H9 (cell line): ENCODE measurements at regions not wholly inside any gene's neighbourhood (a gene's known extent, or its start where the extent isn't known, plus 50 kb on each side); places are given as distances from the start of the nearest gene placed in this dataset.

ENCODE experiments used
- DNase-seq: peaks from one replicate; pipeline ENCODE4 v3.0.0-alpha.2; 2017
- H2AFZ ChIP-seq: one replicate; pipeline ENCODE4 v1.6.1; 2013; ENCODE audit warnings: mild to moderate bottlenecking, low read length, control low read depth, moderate library complexity
- H2AK5ac ChIP-seq: 2 replicates; pipeline ENCODE4 v1.6.1; 2013; ENCODE audit warnings: low read length, control low read depth, mixed read lengths; ENCODE audit not compliant: insufficient read length
- H2BK120ac ChIP-seq: one replicate; pipeline ENCODE4 v1.6.1; 2013; ENCODE audit warnings: low read depth, mild to moderate bottlenecking, low read length, control low read depth, inconsistent platforms; ENCODE audit not compliant: poor library complexity, severe bottlenecking
- H2BK12ac ChIP-seq: 2 replicates; pipeline ENCODE4 v1.6.1; 2013; ENCODE audit warnings: low read length, control low read depth, mixed read lengths, low read depth; ENCODE audit not compliant: insufficient read length
- H2BK15ac ChIP-seq: 2 replicates; pipeline ENCODE4 v1.6.1; 2013; ENCODE audit warnings: low read depth, low read length, control low read depth
- H2BK20ac ChIP-seq: one replicate; pipeline ENCODE4 v1.6.1; 2013; ENCODE audit warnings: low read depth, mild to moderate bottlenecking, low read length, control low read depth, inconsistent platforms; ENCODE audit not compliant: poor library complexity, severe bottlenecking
- H2BK5ac ChIP-seq: 2 replicates; pipeline ENCODE4 v1.6.1; 2013; ENCODE audit warnings: low read length, control low read depth, mixed read lengths; ENCODE audit not compliant: insufficient read length
- H3K14ac ChIP-seq: 2 replicates; pipeline ENCODE4 v1.6.1; 2013; ENCODE audit warnings: low read length, control low read depth; ENCODE audit not compliant: insufficient read depth
- H3K18ac ChIP-seq: 2 replicates; pipeline ENCODE4 v1.6.1; 2013; ENCODE audit warnings: low read depth, mild to moderate bottlenecking, mixed read lengths, low read length, control low read depth; ENCODE audit not compliant: insufficient read length
- H3K23ac ChIP-seq: 2 replicates; pipeline ENCODE4 v1.6.1; 2013; ENCODE audit warnings: low read length, control low read depth, mixed read lengths, low read depth; ENCODE audit not compliant: insufficient read length
- H3K23me2 ChIP-seq: 2 replicates; pipeline ENCODE4 v1.6.1; 2013; ENCODE audit warnings: low read depth, mild to moderate bottlenecking, mixed read lengths, low read length, control low read depth; ENCODE audit not compliant: insufficient read length, poor library complexity, severe bottlenecking
- H3K27ac ChIP-seq: 2 replicates; pipeline ENCODE4 v1.5.1; 2013; ENCODE audit warnings: low read length, control low read depth, mixed read lengths, low read depth; ENCODE audit not compliant: insufficient read length
- H3K27me3 ChIP-seq: 2 replicates; pipeline ENCODE4 v1.6.1; 2013; ENCODE audit warnings: low read length, control low read depth, inconsistent platforms; ENCODE audit not compliant: insufficient read depth
- H3K4ac ChIP-seq: 2 replicates; pipeline ENCODE4 v1.6.1; 2013; ENCODE audit warnings: low read depth, mild to moderate bottlenecking, control low read depth, inconsistent platforms, low read length, moderate library complexity
- H3K4me1 ChIP-seq: 2 replicates; pipeline ENCODE4 v1.6.1; 2013; ENCODE audit warnings: low read length, control low read depth, inconsistent platforms; ENCODE audit not compliant: insufficient read depth
- H3K4me2 ChIP-seq: 2 replicates; pipeline ENCODE4 v1.6.1; 2013; ENCODE audit warnings: low read length, control low read depth, mixed read lengths; ENCODE audit not compliant: insufficient read length, insufficient read depth
- H3K56ac ChIP-seq: 2 replicates; pipeline ENCODE4 v1.6.1; 2013; ENCODE audit warnings: low read depth, mild to moderate bottlenecking, mixed read lengths, low read length, control low read depth; ENCODE audit not compliant: insufficient read length
- H3K79me1 ChIP-seq: 2 replicates; pipeline ENCODE4 v1.6.1; 2013; ENCODE audit warnings: low read depth, mild to moderate bottlenecking, moderate library complexity, low read length, control low read depth, inconsistent platforms; ENCODE audit not compliant: insufficient read depth, poor library complexity, severe bottlenecking
- H3K79me2 ChIP-seq: 2 replicates; pipeline ENCODE4 v1.6.1; 2013; ENCODE audit warnings: low read length, control low read depth, inconsistent platforms; ENCODE audit not compliant: insufficient read depth
- H3K9ac ChIP-seq: 2 replicates; pipeline ENCODE4 v1.6.1; 2013; ENCODE audit warnings: low read length, control low read depth, mixed read lengths; ENCODE audit not compliant: insufficient read length; ENCODE audit errors: extremely low read depth
- H3K9me3 ChIP-seq: one replicate; pipeline ENCODE4 v1.6.1; 2013; ENCODE audit warnings: low read depth, low read length, inconsistent platforms; ENCODE audit not compliant: control insufficient read depth
- H3T11ph ChIP-seq: one replicate; pipeline ENCODE4 v1.6.1; 2013; ENCODE audit warnings: mild to moderate bottlenecking, low read length, control low read depth, inconsistent platforms
- H4K20me1 ChIP-seq: one replicate; pipeline ENCODE4 v1.6.1; 2013; ENCODE audit not compliant: control insufficient read depth, insufficient read length, insufficient read depth
- H4K5ac ChIP-seq: 2 replicates; pipeline ENCODE4 v1.6.1; 2013; ENCODE audit warnings: low read depth, mild to moderate bottlenecking, mixed read lengths, low read length, control low read depth; ENCODE audit not compliant: insufficient read length
- H4K8ac ChIP-seq: replicated peaks from 2 replicates; pipeline ENCODE4 v1.6.1; 2013; ENCODE audit warnings: low read length, control low read depth, mixed read lengths, low read depth; ENCODE audit not compliant: insufficient read length
- H4K91ac ChIP-seq: 2 replicates; pipeline ENCODE4 v1.6.1; 2013; ENCODE audit warnings: low read depth, mild to moderate bottlenecking, moderate library complexity, mixed read lengths, low read length, control low read depth; ENCODE audit not compliant: insufficient read length
- H3K27ac Mint-ChIP-seq, 3 experiments: 2 replicates in 2 of 3; 3 replicates in 1 of 3; pipeline ENCODE4 v1.8.0; 2020 to 2021; ENCODE audit warnings: mixed read lengths in 3 of 3, mild to moderate bottlenecking in 1 of 3, moderate library complexity in 1 of 3
- H3K27me3 Mint-ChIP-seq: 2 replicates; pipeline ENCODE4 v1.8.0; 2021; ENCODE audit warnings: low read depth, mild to moderate bottlenecking, moderate library complexity, mixed read lengths
- H3K36me3 Mint-ChIP-seq, 3 experiments: 2 replicates in 2 of 3; 3 replicates in 1 of 3; pipeline ENCODE4 v1.8.0; 2020 to 2021; ENCODE audit warnings: low read depth in 3 of 3, mixed read lengths in 3 of 3; ENCODE audit not compliant: insufficient read depth in 1 of 3
- H3K4me1 Mint-ChIP-seq, 2 experiments: 2 replicates each; pipeline ENCODE4 v1.8.0; 2020; ENCODE audit warnings: mixed read lengths in 2 of 2
- H3K4me3 Mint-ChIP-seq, 2 experiments: 2 replicates in 1 of 2; 3 replicates in 1 of 2; pipeline ENCODE4 v1.8.0; 2020 to 2021; ENCODE audit warnings: mild to moderate bottlenecking in 2 of 2, mixed read lengths in 2 of 2, moderate library complexity in 1 of 2
- H3K9me3 Mint-ChIP-seq, 2 experiments: 2 replicates in 1 of 2; 3 replicates in 1 of 2; pipeline ENCODE4 v1.8.0; 2020; ENCODE audit warnings: mild to moderate bottlenecking in 2 of 2, mixed read lengths in 2 of 2, moderate library complexity in 1 of 2
- CTCF ChIP-seq: fragments of 200-600 bp; sonication (generic); conservative IDR thresholded peaks from 3 replicates; pipeline ENCODE4 v1.8.0; 2021; ENCODE audit warnings: antibody characterized with exemption, mild to moderate bottlenecking
- WGBS: extraction: QIAGEN DNeasy Blood & Tissue Kit; methylation state at CpG from one replicate; pipeline ENCODE4 v1.1.7; 2013; ENCODE audit warnings: missing lambda C conversion rate, low lambda C conversion rate, mixed read lengths; ENCODE audit not compliant: insufficient read length; ENCODE audit errors: extremely low coverage; 5-methylcytosine and 5-hydroxymethylcytosine counted together

GRCh38 chr11:32487270-32487669 is 51.9 kb upstream of the WT1 start:
- no peak overlapping the region for H2BK5ac ChIP-seq
- no peak overlapping the region for H4K8ac ChIP-seq
- H2AK5ac ChIP-seq: no peak overlapping the region
- H3K4me1 ChIP-seq: no peaks in the 10 kb centered on the region
- no peaks in the 10 kb centered on the region for H3K79me1 ChIP-seq
- H3T11ph ChIP-seq: no peak overlapping the region
- no peak overlapping the region for H3K27ac ChIP-seq
- no peak overlapping the region for H2AFZ ChIP-seq
- H3K27ac Mint-ChIP-seq: no peak overlapping the region
- no CpG with 5 or more reads among the region's 3 CpGs for WGBS
- H3K9ac ChIP-seq: no peak overlapping the region
- H2BK120ac ChIP-seq: no peak overlapping the region
- no peak overlapping the region for H3K18ac ChIP-seq
- peaks cover 5% of the 10 kb centered on the region for H3K27me3 Mint-ChIP-seq
- H3K4ac ChIP-seq: no peak overlapping the region
- H3K4me2 ChIP-seq: no peak overlapping the region
- H3K23ac ChIP-seq: no peak overlapping the region
- no peak overlapping the region for H4K91ac ChIP-seq
- H3K79me2 ChIP-seq: no peaks in the 10 kb centered on the region
- no peak overlapping the region for H2BK15ac ChIP-seq
- no peaks in the 10 kb centered on the region for H3K9me3 ChIP-seq
- no peak overlapping the region for H2BK12ac ChIP-seq
- H3K56ac ChIP-seq: no peak overlapping the region
- TF ChIP-seq CTCF: peak; percentile 52
- DNase-seq: peak; percentile 57
- H3K36me3 Mint-ChIP-seq: no peaks in the 10 kb centered on the region
- H3K23me2 ChIP-seq: no peaks in the 10 kb centered on the region
- no peak overlapping the region for H4K5ac ChIP-seq
- H3K14ac ChIP-seq: no peak overlapping the region
- H2BK20ac ChIP-seq: no peak overlapping the region
- no peaks in the 10 kb centered on the region for H3K9me3 Mint-ChIP-seq
- no peaks in the 10 kb centered on the region for H3K27me3 ChIP-seq
- no peaks in the 10 kb centered on the region for H4K20me1 ChIP-seq
- no peak overlapping the region for H3K4me3 Mint-ChIP-seq
- peaks cover 0 to 3% of the 10 kb centered on the region in 2 experiments; a peak in 1 of 4 replicates for H3K4me1 Mint-ChIP-seq
